H1 (cell line): ENCODE measurements at regions not wholly inside any gene's neighbourhood (a gene's known extent, or its start where the extent isn't known, plus 50 kb on each side); places are given as distances from the start of the nearest gene placed in this dataset.

Experiments
- CHD7 ChIP-seq: fragments of 300-600 bp; sonication (generic); IDR thresholded peaks from 2 replicates; pipeline ENCODE4 v1.7.1; 2012; ENCODE audit warnings: low read length, moderate library complexity, mild to moderate bottlenecking, inconsistent platforms; ENCODE audit not compliant: insufficient replicate concordance
- RFX5 ChIP-seq: IDR thresholded peaks from 2 replicates; pipeline ENCODE4 v1.6.1; 2011; ENCODE audit warnings: low read depth, low read length, improper control_type of control experiment, borderline replicate concordance
- TBP ChIP-seq: IDR thresholded peaks from 2 replicates; pipeline ENCODE4 v1.6.1; 2011; ENCODE audit warnings: low read depth, low read length, improper control_type of control experiment

GRCh38 chr2:136173126-136173525 lies 55.2 kb upstream of the CXCR4 start (continued):
- TF ChIP-seq CHD7 (no peak), TBP (no peak), RFX5 (no peak)
- TF ChIP-seq, all 59 proteins: peak for 0
